Epithelial cell of esophagus (primary cell): ENCODE measurements at regions not wholly inside any gene's neighbourhood (a gene's known extent, or its start where the extent isn't known, plus 50 kb on each side); places are given as distances from the start of the nearest gene placed in this dataset.
A peak's percentile ranks its signal among the peaks of the same experiment; 100 is the strongest.

Experiments
- DNase-seq: peaks from one replicate; pipeline ENCODE4 v3.0.0; 2010; ENCODE audit warnings: low read depth
- H3K4me3 ChIP-seq: 2 replicates; pipeline ENCODE4 v1.5.1; 2011; ENCODE audit warnings: mild to moderate bottlenecking, low read length, control low read depth
- CTCF ChIP-seq: IDR thresholded peaks from 2 replicates; pipeline ENCODE4 v1.5.1; 2011; ENCODE audit warnings: low read depth, mild to moderate bottlenecking, low read length, control low read depth, inconsistent platforms; ENCODE audit not compliant: insufficient read depth; ENCODE audit errors: missing control alignments

- DNase-seq, result peak; percentile 89
- H3K4me3 ChIP-seq, result no peak overlapping the region
- TF ChIP-seq CTCF, result no peak
Observed at GRCh38 chr5:96279801-96280542, 153.1 kb downstream of the PCSK1 start.

GRCh38 chr5:96278981-96279380, 154.1 kb downstream of the PCSK1 start:
- no peak for TF ChIP-seq CTCF
- no peak for DNase-seq
- H3K4me3 ChIP-seq, result no peak overlapping the region

- TF ChIP-seq CTCF, result no peak
- H3K4me3 ChIP-seq, result no peak overlapping the region
- DNase-seq, result no peak
Observed at GRCh38 chr5:96275051-96275450, 158.0 kb downstream of the PCSK1 start.

- no peak for DNase-seq
- H3K4me3 ChIP-seq, result no peak overlapping the region
- TF ChIP-seq CTCF, result no peak
Observed at GRCh38 chr5:96265487-96265886, 167.6 kb downstream of the PCSK1 start.

DNA sequence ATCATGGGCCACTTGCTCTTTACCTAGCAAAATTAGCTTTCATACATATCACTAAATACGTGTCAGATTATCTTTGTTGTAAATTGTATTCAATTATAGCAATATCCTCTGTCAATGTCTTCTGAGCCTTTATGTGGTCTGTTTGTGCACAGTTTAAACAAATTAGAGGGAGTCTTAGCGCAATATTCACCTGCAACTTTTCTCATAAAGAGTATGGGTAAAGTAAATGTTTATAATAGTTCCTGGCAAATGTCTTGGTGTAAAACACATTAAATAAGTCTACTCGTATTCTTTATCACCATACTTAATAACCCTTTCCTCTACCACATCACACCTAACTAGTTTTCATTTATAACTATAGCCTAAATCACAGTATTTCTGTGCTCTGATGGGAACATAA, 169.0 kb downstream of the PCSK1 start:
- H3K4me3 ChIP-seq, result no peak overlapping the region
- no peak for DNase-seq
- TF ChIP-seq CTCF, result no peak

DNA sequence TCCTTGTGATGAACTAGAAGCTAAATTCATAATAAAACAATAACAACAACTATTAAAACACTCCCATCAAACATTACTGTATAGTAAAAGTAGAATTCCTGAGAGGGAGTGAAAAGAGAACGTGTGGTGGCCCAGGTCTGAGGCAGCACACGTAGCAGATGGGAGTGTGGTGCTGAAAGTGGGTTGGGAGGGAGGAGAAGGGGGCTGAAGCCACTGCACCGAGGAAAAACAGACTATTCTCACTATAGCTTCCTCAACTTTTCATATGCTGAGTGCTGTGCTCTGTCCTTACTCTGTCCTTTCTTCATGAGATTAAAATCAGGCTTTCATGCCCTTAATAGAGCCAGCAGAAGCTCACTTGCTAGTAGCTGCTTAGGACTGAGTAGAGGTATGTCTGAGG, 170.9 kb downstream of the PCSK1 start:
- no peak overlapping the region for H3K4me3 ChIP-seq
- TF ChIP-seq CTCF, result no peak

GRCh38 chr5:96260009-96260408, 173.0 kb downstream of the PCSK1 start:
- no peak overlapping the region for H3K4me3 ChIP-seq
- no peak for DNase-seq
- TF ChIP-seq CTCF, result no peak

More for the DNA sequence above, 170.9 kb downstream of the PCSK1 start:
- DNase-seq, result no peak
